ENCODE measurements at regions not wholly inside any gene's neighbourhood (a gene's known extent, or its start where the extent isn't known, plus 50 kb on each side); places are given as distances from the start of the nearest gene placed in this dataset.
"Not testable (repeated sequence)": the region's sequence is repeated elsewhere in the genome, so short reads cannot be mapped to it uniquely, and the experiment has no call there.

GRCh38 chr21:9039520-9040365 lies 1481.6 kb upstream of the TPTE start:
- H3K4me1 ChIP-seq (ENCODE audit: control insufficient read depth, extremely low read depth, insufficient read depth, low read length); H4K20me1 ChIP-seq (ENCODE audit: control insufficient read depth, extremely low read depth, insufficient read depth, low read length); DNase-seq (ENCODE audit: low read depth in 2 of 2); H3K27ac ChIP-seq (ENCODE audit: insufficient read depth, low read length); H3K4me2 ChIP-seq (ENCODE audit: extremely low read depth, insufficient read depth, low read length); H3K9ac ChIP-seq (ENCODE audit: insufficient read depth, low read length); H3K9me3 ChIP-seq (ENCODE audit: control insufficient read depth, insufficient read depth, low read depth, low read length); H3K27me3 ChIP-seq (ENCODE audit: control insufficient read depth, insufficient read depth, low read length); H2AFZ ChIP-seq (ENCODE audit: low read length); H3K79me2 ChIP-seq (ENCODE audit: control insufficient read depth, insufficient read depth, low read length); H3K4me3 ChIP-seq (replicated peaks in 1 of 4; ENCODE audit: control extremely low read depth in 1 of 4, insufficient read depth in 1 of 4, low read depth in 3 of 4, low read length in 4 of 4); H3K36me3 ChIP-seq (ENCODE audit: control insufficient read depth, insufficient read depth, low read length): not testable (repeated sequence)

- H3K4me2 ChIP-seq (ENCODE audit: extremely low read depth, insufficient read depth, low read length), result not testable (repeated sequence)
These were observed 1481.0 kb upstream of the TPTE start for GRCh38 chr21:9040406-9040805.

GRCh38 chr21:9041175-9041948 lies 1480.0 kb upstream of the TPTE start:
- H3K4me3 ChIP-seq (replicated peaks in 1 of 4; ENCODE audit: control extremely low read depth in 1 of 4, insufficient read depth in 1 of 4, low read depth in 3 of 4, low read length in 4 of 4); H3K9me3 ChIP-seq (ENCODE audit: control insufficient read depth, insufficient read depth, low read depth, low read length); H3K36me3 ChIP-seq (ENCODE audit: control insufficient read depth, insufficient read depth, low read length); H2AFZ ChIP-seq (ENCODE audit: low read length); H3K4me2 ChIP-seq (ENCODE audit: extremely low read depth, insufficient read depth, low read length); H3K79me2 ChIP-seq (ENCODE audit: control insufficient read depth, insufficient read depth, low read length); H3K27me3 ChIP-seq (ENCODE audit: control insufficient read depth, insufficient read depth, low read length); H3K9ac ChIP-seq (ENCODE audit: insufficient read depth, low read length); DNase-seq (ENCODE audit: low read depth in 2 of 2); H3K4me1 ChIP-seq (ENCODE audit: control insufficient read depth, extremely low read depth, insufficient read depth, low read length); H3K27ac ChIP-seq (ENCODE audit: insufficient read depth, low read length); H4K20me1 ChIP-seq (ENCODE audit: control insufficient read depth, extremely low read depth, insufficient read depth, low read length): not testable (repeated sequence)

More at GRCh38 chr21:9040406-9040805, 1481.0 kb upstream of the TPTE start:
- H3K4me1 ChIP-seq (ENCODE audit: control insufficient read depth, extremely low read depth, insufficient read depth, low read length); H3K27ac ChIP-seq (ENCODE audit: insufficient read depth, low read length); H3K36me3 ChIP-seq (ENCODE audit: control insufficient read depth, insufficient read depth, low read length); H2AFZ ChIP-seq (ENCODE audit: low read length); DNase-seq (ENCODE audit: low read depth in 2 of 2); H3K27me3 ChIP-seq (ENCODE audit: control insufficient read depth, insufficient read depth, low read length); H3K79me2 ChIP-seq (ENCODE audit: control insufficient read depth, insufficient read depth, low read length); H4K20me1 ChIP-seq (ENCODE audit: control insufficient read depth, extremely low read depth, insufficient read depth, low read length); H3K9ac ChIP-seq (ENCODE audit: insufficient read depth, low read length); H3K4me3 ChIP-seq (replicated peaks in 1 of 4; ENCODE audit: control extremely low read depth in 1 of 4, insufficient read depth in 1 of 4, low read depth in 3 of 4, low read length in 4 of 4); H3K9me3 ChIP-seq (ENCODE audit: control insufficient read depth, insufficient read depth, low read depth, low read length): not testable (repeated sequence)

- H3K4me2 ChIP-seq (ENCODE audit: extremely low read depth, insufficient read depth, low read length); H3K4me3 ChIP-seq (replicated peaks in 1 of 4; ENCODE audit: control extremely low read depth in 1 of 4, insufficient read depth in 1 of 4, low read depth in 3 of 4, low read length in 4 of 4); H3K9me3 ChIP-seq (ENCODE audit: control insufficient read depth, insufficient read depth, low read depth, low read length); H3K4me1 ChIP-seq (ENCODE audit: control insufficient read depth, extremely low read depth, insufficient read depth, low read length); H4K20me1 ChIP-seq (ENCODE audit: control insufficient read depth, extremely low read depth, insufficient read depth, low read length); H3K27ac ChIP-seq (ENCODE audit: insufficient read depth, low read length); DNase-seq (ENCODE audit: low read depth in 2 of 2); H3K9ac ChIP-seq (ENCODE audit: insufficient read depth, low read length); H2AFZ ChIP-seq (ENCODE audit: low read length); H3K79me2 ChIP-seq (ENCODE audit: control insufficient read depth, insufficient read depth, low read length); H3K27me3 ChIP-seq (ENCODE audit: control insufficient read depth, insufficient read depth, low read length); H3K36me3 ChIP-seq (ENCODE audit: control insufficient read depth, insufficient read depth, low read length): not testable (repeated sequence)
These were observed 1478.3 kb upstream of the TPTE start for GRCh38 chr21:9043089-9043488.

- not testable (repeated sequence) for H3K9ac ChIP-seq (ENCODE audit: insufficient read depth, low read length)
These were observed 1474.5 kb upstream of the TPTE start for GRCh38 chr21:9046870-9047269.

GRCh38 chr21:9067515-9067914 lies 1453.9 kb upstream of the TPTE start:
- H3K27ac ChIP-seq (ENCODE audit: insufficient read depth, low read length); H4K20me1 ChIP-seq (ENCODE audit: control insufficient read depth, extremely low read depth, insufficient read depth, low read length); H3K9me3 ChIP-seq (ENCODE audit: control insufficient read depth, insufficient read depth, low read depth, low read length); DNase-seq (ENCODE audit: low read depth in 2 of 2); H3K4me1 ChIP-seq (ENCODE audit: control insufficient read depth, extremely low read depth, insufficient read depth, low read length); H3K36me3 ChIP-seq (ENCODE audit: control insufficient read depth, insufficient read depth, low read length); H3K4me3 ChIP-seq (replicated peaks in 1 of 4; ENCODE audit: control extremely low read depth in 1 of 4, insufficient read depth in 1 of 4, low read depth in 3 of 4, low read length in 4 of 4); H2AFZ ChIP-seq (ENCODE audit: low read length); H3K9ac ChIP-seq (ENCODE audit: insufficient read depth, low read length); H3K4me2 ChIP-seq (ENCODE audit: extremely low read depth, insufficient read depth, low read length); H3K79me2 ChIP-seq (ENCODE audit: control insufficient read depth, insufficient read depth, low read length); H3K27me3 ChIP-seq (ENCODE audit: control insufficient read depth, insufficient read depth, low read length): not testable (repeated sequence)

More at GRCh38 chr21:9046870-9047269, 1474.5 kb upstream of the TPTE start:
- H3K27ac ChIP-seq (ENCODE audit: insufficient read depth, low read length); H3K79me2 ChIP-seq (ENCODE audit: control insufficient read depth, insufficient read depth, low read length); H3K27me3 ChIP-seq (ENCODE audit: control insufficient read depth, insufficient read depth, low read length); H4K20me1 ChIP-seq (ENCODE audit: control insufficient read depth, extremely low read depth, insufficient read depth, low read length); H3K9me3 ChIP-seq (ENCODE audit: control insufficient read depth, insufficient read depth, low read depth, low read length); H3K36me3 ChIP-seq (ENCODE audit: control insufficient read depth, insufficient read depth, low read length); H3K4me2 ChIP-seq (ENCODE audit: extremely low read depth, insufficient read depth, low read length); H2AFZ ChIP-seq (ENCODE audit: low read length); H3K4me3 ChIP-seq (replicated peaks in 1 of 4; ENCODE audit: control extremely low read depth in 1 of 4, insufficient read depth in 1 of 4, low read depth in 3 of 4, low read length in 4 of 4); H3K4me1 ChIP-seq (ENCODE audit: control insufficient read depth, extremely low read depth, insufficient read depth, low read length); DNase-seq (ENCODE audit: low read depth in 2 of 2): not testable (repeated sequence)
